Lower lobe of right lung (tissue), 2 donors: ENCODE measurements at regions not wholly inside any gene's neighbourhood (a gene's known extent, or its start where the extent isn't known, plus 50 kb on each side); places are given as distances from the start of the nearest gene placed in this dataset.

Experiments used
- ATAC-seq, 2 donors: fragments of 200-7000 bp; cut with Tn5 transposase; one replicate each; pipeline ENCODE4 v1.9.1; 2020 to 2022; ENCODE audit warnings: mild to moderate bottlenecking in 2 of 2, moderate library complexity in 2 of 2
- DNase-seq: peaks from one replicate; pipeline ENCODE4 v3.0.0-alpha.2; 2020
- H3K27ac ChIP-seq: fragments of 200-600 bp; one replicate; pipeline ENCODE4 v1.8.0; 2022
- H3K27me3 ChIP-seq: fragments of 200-600 bp; one replicate; pipeline ENCODE4 v1.8.0; 2022; ENCODE audit warnings: low read depth
- H3K36me3 ChIP-seq: fragments of 200-600 bp; one replicate; pipeline ENCODE4 v1.8.0; 2022; ENCODE audit warnings: mild to moderate bottlenecking
- H3K4me1 ChIP-seq: fragments of 200-600 bp; one replicate; pipeline ENCODE4 v1.8.0; 2022
- H3K4me3 ChIP-seq: fragments of 200-600 bp; one replicate; pipeline ENCODE4 v1.8.0; 2022; ENCODE audit warnings: mild to moderate bottlenecking
- H3K9me3 ChIP-seq: fragments of 200-600 bp; one replicate; pipeline ENCODE4 v1.8.0; 2022
- intact Hi-C: fragments of 100-400 bp; cut with DNase I; formaldehyde crosslinking; loops from one replicate; pipeline ENCODE4 v1.11.0; 2022
- TF ChIP-seq, protein P1 (sequence below): fragments of 200-600 bp; IDR thresholded peaks from one replicate; pipeline ENCODE4 v1.8.0; 2022; ENCODE audit warnings: antibody characterized with exemption, mild to moderate bottlenecking
- donor health status: DM: no; HTN: yes; CAD: no; lungs with severe emphysema.

GRCh38 chr2:66814916-66815315 lies 380.0 kb downstream of the MEIS1 start:
- H3K36me3 ChIP-seq, result no peaks in the 10 kb centered on the region
- DNase-seq, result no peak
- no peaks in the 10 kb centered on the region for H3K27me3 ChIP-seq
- TF ChIP-seq, protein P1, sequence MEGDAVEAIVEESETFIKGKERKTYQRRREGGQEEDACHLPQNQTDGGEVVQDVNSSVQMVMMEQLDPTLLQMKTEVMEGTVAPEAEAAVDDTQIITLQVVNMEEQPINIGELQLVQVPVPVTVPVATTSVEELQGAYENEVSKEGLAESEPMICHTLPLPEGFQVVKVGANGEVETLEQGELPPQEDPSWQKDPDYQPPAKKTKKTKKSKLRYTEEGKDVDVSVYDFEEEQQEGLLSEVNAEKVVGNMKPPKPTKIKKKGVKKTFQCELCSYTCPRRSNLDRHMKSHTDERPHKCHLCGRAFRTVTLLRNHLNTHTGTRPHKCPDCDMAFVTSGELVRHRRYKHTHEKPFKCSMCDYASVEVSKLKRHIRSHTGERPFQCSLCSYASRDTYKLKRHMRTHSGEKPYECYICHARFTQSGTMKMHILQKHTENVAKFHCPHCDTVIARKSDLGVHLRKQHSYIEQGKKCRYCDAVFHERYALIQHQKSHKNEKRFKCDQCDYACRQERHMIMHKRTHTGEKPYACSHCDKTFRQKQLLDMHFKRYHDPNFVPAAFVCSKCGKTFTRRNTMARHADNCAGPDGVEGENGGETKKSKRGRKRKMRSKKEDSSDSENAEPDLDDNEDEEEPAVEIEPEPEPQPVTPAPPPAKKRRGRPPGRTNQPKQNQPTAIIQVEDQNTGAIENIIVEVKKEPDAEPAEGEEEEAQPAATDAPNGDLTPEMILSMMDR, result no peak
- H3K4me1 ChIP-seq, result no peaks in the 10 kb centered on the region
- no peak overlapping the region for H3K4me3 ChIP-seq
- intact Hi-C loops, result no loop called here
- H3K27ac ChIP-seq, result no peak overlapping the region
- peaks cover 13% of the 10 kb centered on the region for H3K9me3 ChIP-seq
- no peak for ATAC-seq

DNA sequence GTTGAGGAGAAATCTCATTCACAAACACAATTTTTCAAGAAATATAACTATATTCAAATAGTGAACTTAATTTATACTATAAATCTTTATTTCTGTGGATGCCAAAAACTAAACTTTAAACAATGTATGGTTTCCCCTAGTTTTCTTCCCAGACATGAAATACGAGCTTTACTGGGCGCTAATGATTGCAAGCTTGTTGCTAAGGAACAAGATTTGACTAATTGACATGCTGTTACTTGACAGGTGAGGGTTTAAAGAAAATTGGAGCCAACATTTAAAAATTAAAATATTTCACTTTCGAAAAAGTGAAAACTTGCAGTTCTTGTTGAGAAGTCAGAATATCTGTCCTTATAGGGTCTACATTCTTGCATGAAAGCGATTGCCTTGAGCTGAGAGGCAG lies 381.0 kb downstream of the MEIS1 start:
- DNase-seq (no peak), ATAC-seq (no peak)
- no peaks in the 10 kb centered on the region for H3K4me1 ChIP-seq
- H3K4me3 ChIP-seq, result no peak overlapping the region
- H3K36me3 ChIP-seq, result no peaks in the 10 kb centered on the region
- H3K27ac ChIP-seq, result no peak overlapping the region
- H3K9me3 ChIP-seq, result peaks cover 13% of the 10 kb centered on the region
- intact Hi-C loops, result no loop called here
- TF ChIP-seq, protein P1, result no peak
- H3K27me3 ChIP-seq, result no peaks in the 10 kb centered on the region

DNA sequence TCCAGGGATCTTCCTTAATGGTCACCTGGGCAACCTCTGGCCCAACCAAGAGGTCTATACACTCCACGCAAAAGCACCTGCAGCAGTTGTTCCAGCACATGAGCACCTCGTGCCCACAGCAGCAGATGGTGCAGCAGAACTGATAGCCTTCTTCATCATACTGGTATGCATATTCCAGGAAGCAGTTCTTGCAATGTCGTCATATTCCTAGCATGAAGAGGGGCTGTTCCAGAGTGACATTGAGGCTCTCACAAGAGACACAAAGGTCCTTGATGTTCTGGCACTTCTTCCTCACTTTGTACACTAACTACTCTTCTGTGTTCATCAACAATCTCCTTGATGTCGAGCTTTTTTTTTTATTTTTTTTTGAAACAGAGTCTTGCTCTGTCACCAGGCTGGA lies 386.2 kb downstream of the MEIS1 start:
- Histone ChIP-seq H3K27ac (no peak overlapping the region), H3K4me1 (no peaks in the 10 kb centered on the region), H3K9me3 (peaks cover 13% of the 10 kb centered on the region), H3K36me3 (no peaks in the 10 kb centered on the region), H3K27me3 (no peaks in the 10 kb centered on the region), H3K4me3 (no peak overlapping the region)
- TF ChIP-seq, protein P1, result no peak
- intact Hi-C loops, result no loop called here
- DNase-seq (no peak), ATAC-seq (no peak)

DNA sequence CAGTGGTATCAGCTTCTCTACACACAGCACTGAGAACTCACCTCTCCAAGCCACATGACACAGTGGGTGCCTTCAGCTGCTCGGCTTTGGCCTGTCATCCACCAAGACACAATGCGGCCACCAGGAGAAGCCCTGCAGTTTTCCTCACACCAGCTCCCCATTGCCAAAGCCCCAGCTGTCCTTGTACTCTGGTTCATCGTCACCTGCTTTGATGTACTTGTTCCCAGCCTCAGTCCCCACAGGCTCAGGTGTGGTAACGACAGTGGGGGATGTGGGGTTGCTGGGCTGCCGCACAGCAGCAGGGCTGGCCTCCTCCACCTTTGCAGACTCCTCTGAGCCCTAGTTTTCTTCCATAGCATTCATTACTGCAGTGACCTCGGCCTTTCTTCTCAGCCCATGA lies 387.3 kb downstream of the MEIS1 start:
- Histone ChIP-seq H3K27me3 (no peaks in the 10 kb centered on the region), H3K36me3 (no peaks in the 10 kb centered on the region), H3K27ac (no peak overlapping the region), H3K9me3 (peaks cover 13% of the 10 kb centered on the region), H3K4me3 (no peak overlapping the region), H3K4me1 (no peaks in the 10 kb centered on the region)
- ATAC-seq (no peak), DNase-seq (no peak)
- TF ChIP-seq, protein P1, result no peak
- intact Hi-C loops, result no loop called here

- H3K9me3 ChIP-seq, result no peaks in the 10 kb centered on the region
- DNase-seq (no peak), ATAC-seq (no peak)
- TF ChIP-seq, protein P1, result no peak
- H3K27ac ChIP-seq, result no peak overlapping the region
- H3K4me3 ChIP-seq, result no peak overlapping the region
- H3K27me3 ChIP-seq, result no peaks in the 10 kb centered on the region
- intact Hi-C loops, result no loop called here
- no peaks in the 10 kb centered on the region for H3K4me1 ChIP-seq
- no peaks in the 10 kb centered on the region for H3K36me3 ChIP-seq
These were observed 390.0 kb downstream of the MEIS1 start for GRCh38 chr2:66824926-66825325.

GRCh38 chr2:66827851-66828250 lies 392.9 kb downstream of the MEIS1 start:
- Histone ChIP-seq H3K9me3 (no peaks in the 10 kb centered on the region), H3K27me3 (no peaks in the 10 kb centered on the region), H3K4me3 (no peak overlapping the region), H3K4me1 (no peaks in the 10 kb centered on the region), H3K27ac (no peak overlapping the region), H3K36me3 (no peaks in the 10 kb centered on the region)
- TF ChIP-seq, protein P1, result no peak
- intact Hi-C loops, result no loop called here
- DNase-seq (no peak), ATAC-seq (no peak)
